HG03175 (cell line): ENCODE measurements at regions not wholly inside any gene's neighbourhood (a gene's known extent, or its start where the extent isn't known, plus 50 kb on each side); places are given as distances from the start of the nearest gene placed in this dataset.
"Not testable (repeated sequence)": the region's sequence is repeated elsewhere in the genome, so short reads cannot be mapped to it uniquely, and the experiment has no call there.

ENCODE experiments used
- ATAC-seq: cut with Tn5 transposase; IDR thresholded peaks from one replicate; pipeline ENCODE4 v1.9.1; 2021; ENCODE audit warnings: mild to moderate bottlenecking, moderate library complexity; ENCODE audit not compliant: unreplicated experiment

DNA sequence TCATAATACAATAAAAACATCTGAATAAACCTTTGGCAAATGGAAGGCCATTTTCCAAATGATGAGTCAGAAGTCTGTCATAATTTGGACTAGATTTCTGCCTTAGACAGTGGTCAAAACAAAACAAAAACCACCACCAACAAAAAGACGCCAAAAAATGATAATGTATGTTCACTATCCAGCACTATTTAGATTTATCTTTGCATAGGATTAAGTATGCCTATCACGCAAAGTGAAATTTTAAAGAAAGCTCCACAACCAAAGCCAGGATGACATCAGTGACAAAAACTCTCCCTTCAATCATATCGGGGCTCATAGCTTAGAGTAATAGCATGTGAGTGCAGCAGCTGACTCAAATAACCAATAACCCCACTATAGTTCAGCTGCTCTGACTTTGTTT lies 201.9 kb downstream of the MOXD1 start:
- no peak for ATAC-seq

DNA sequence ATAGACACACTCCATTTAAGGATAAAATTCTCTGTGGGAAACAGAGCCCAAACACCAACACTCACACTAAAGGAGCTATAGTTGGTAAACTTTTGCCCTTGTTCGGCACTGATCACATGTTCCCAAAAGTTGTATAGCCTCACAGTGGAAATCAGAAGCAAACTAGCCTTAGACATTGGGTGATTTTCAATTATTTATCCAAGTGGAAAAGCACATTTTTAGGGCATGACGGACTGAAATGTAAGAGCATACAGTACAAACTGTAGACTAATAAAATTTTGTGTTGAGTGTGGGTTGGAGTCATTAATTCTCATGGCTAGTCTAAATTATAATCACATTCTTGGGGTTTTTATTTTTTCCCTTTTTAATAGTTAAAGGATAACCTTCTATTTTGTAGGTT lies 202.4 kb downstream of the MOXD1 start:
- no peak for ATAC-seq

DNA sequence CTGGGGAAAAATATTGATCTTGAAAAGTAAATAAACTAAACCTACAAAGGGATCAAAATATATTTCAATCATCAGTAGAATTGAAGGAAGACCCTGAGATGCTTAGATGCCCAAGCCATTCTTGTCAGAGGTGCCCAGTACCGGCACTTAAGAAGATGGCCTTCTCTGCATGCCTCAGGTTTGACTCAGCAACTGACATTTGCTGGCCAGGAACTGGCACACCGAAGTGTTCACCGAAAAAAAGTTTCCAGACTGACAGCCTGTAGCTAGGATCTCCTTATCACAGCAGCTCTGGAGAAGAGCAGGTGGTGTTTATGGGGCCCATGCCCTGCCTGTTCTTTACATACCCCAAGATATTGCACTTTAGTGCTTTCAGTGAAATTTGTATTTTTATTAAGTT lies 203.2 kb downstream of the MOXD1 start:
- no peak for ATAC-seq

DNA sequence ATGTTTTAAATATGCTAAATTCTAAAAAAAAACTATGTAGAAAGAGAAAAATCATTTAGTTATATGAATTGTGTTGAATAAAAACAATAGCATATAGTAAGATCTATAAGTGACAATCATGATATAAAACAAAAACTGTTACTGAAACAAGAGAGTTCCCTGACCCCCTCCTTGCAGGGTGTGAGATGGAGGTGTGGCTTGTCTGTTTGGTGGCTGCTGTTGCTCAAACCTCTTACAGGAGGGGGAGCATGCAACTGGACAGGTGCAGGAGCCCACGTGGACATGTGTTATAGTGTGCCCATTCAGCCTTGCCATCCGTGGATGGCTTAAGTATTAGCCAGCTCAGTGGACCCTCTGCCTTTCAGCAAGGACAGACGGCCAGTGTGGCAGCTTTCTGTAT lies 206.7 kb downstream of the MOXD1 start:
- no peak for ATAC-seq

DNA sequence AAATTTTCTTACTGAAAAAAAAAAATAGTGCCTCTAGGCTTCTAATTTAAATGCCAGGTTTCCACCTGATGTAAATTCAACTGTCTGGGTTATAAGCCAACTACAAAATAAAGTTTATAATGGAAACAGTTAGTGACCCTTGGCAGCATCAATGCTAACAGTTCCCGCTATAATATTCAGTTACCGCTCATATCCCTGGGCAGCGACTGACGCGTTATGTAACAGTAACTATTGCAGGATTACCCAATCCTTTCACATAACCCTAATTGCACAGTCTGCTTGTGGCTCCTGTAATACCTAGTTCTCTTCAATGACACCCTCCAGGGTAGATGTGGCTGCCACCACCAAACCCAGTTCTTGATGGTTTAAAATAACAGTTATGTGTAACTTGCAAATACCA lies 208.6 kb downstream of the MOXD1 start:
- no peak for ATAC-seq

DNA sequence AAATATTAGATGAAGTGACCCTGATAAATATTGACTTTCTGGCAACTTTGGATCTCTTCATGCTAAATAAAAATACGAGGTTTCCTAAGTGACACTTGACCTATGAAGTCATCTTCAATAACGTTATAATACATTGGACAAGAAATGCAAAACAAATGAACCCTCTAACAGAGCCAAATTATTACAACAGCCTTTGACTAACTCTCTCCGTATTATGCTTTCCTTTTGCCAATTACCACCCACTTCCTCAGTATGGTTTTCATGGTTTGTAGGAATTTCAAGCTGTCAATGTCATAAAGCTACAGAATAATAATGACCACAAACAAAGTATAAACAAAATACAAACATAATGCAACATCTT lies 210.5 kb downstream of the MOXD1 start:
- ATAC-seq: no peak

DNA sequence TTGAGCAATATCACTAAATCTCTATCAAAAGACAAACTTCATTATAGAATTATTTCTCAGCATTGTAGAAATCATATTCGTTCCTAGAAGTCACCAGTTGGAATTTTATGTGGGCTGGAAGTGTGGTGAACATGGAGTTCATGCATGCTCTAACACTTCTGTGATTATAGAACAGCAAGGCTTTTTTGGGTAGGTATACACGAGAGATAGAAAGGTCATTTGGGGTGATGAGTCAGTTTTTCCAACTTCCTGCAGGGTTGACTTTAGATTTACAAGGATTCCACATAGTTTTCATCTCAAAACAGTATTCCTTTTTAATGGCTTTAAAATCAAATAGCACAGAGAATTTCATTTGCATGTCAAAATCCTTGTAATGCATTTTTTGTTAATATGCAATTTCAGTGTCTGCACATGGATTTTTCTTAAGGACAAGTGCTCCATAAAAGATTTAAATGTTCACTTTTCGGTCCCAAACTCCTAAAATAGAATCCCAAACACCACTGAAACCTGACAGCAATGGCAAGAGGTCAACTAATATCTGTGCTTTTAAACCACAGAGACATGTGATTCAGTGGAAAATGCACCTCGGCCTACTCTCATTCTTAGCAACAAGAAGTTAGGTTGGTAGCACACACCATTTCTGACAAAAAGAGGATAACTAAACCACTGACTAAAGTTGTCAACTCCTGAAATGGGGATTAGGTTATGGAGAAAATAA lies 211.0 kb downstream of the MOXD1 start:
- peak; percentile 52 for ATAC-seq

DNA sequence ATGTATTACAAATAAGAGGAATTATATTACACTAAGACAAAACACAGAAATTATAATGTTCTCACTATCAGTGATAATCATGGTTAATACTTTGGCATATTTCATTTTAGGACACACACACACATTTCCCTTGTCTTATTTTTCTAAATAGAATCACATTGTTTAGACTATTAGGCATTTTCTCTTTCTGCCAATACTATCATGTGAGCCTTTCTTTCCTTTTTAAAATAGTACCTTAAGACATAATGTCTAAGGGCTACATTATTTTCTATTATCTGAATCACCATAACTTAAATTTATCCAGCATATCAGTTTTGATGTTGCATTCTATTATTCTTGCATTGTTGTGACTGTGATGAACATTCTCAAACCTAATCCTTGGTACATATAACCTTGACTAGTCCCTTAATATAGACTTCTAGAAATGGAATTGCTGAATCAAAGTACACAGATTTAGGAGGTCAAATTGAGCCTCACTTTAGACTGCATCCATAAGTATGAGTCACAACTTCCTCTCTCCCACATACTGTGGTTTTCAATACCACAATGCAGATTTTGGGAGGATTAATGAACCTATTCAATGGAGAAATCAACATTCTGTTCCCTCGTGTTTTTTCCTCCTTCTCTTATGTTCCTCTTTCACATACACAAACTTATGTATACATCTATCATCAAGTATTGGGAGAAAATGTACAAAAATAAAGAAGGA lies 212.6 kb downstream of the MOXD1 start:
- no peak for ATAC-seq

DNA sequence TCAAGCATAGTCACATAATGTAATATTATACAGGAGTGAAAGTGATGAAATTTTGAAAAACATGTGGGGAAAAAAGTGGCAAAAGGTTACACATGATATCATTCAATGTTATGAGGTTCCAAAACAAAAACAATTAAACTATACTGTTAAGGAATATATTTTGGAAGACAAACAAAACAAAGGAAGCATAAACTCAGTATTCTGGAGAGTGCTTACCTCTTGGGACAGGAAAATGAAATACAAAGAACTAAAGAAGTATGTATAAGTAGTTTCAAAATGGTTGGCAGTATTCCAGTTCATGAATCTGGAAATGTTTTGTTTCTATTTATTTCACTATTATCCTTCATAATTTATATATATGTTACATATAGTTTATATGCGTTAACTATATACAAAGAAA lies 213.5 kb downstream of the MOXD1 start:
- ATAC-seq: no peak

DNA sequence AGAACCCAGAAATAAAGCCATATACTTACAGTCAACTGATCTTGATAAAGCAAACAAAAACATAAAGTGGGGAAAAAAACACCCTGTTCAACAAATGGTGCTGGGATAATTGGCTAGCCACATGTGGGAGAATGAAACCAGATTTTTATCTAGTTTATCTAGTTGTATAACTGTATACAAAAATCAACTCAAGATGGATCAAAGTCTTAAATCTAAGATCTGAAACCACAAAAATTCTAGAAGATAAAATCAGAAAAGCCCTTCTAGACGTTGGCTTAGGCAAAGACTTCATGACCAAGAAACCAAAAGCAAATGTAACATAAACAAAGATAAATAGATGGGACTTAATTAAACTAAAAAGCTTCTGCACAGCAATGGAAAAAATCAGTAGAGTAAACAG lies 216.3 kb downstream of the MOXD1 start:
- not testable (repeated sequence) for ATAC-seq

DNA sequence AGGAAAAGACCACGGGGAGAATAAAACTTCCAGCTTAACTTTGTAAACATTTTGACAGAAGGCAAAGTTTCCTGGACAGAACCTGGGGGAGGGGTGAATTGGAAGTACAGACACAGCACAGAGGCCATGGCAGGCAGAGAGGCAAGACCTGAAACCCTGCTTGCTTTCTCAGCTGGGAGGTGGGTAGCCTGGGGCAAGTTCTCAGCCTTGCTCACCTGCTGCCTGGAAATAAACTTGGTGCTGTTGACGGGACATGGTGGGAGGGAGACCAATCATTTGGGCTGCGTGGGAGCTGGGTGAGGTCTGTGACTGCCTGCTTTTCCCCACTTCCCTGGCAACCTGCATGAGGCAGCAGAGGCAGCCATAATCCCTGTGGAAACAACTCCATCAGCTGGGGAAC lies 221.3 kb downstream of the MOXD1 start:
- ATAC-seq: no peak

DNA sequence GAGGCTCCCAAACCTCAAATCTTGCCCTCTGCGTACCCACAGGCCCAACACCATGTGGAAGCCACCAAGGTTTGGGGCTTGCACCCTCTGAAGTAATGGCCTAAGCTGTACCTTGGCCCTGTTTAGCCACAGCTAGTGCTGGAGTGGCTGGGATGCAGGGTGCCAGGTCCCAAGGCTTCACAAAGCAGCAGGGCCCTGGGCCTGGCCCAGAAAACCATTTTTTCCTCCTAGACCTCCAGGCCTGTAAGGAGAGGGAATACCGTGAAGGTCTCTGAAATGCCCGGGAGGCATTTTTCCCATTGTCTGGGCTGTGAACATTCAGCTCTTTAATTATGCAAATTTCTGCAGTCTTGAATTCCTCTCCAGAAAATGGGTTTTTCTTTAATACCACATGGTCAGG lies 223.7 kb upstream of the CCN2 start:
- no peak for ATAC-seq

DNA sequence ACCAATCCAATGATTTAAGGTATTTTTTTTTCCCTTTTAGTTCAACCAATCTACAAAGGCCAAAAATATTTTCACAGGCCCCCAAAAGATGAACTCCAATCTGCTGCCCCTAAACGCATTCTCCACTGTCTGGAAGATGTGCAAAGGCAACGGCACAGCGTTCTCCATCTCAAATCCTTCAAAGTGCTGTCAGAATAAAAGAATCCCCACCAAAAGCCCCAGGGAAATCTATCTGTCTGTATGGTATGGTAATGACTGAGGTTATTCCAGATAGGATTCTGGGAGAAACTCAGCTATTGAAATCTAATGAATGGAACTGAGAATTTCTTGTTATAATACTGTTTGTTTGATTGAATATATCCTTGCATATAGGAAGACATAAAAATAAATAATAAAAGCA lies 217.8 kb upstream of the CCN2 start:
- no peak for ATAC-seq

DNA sequence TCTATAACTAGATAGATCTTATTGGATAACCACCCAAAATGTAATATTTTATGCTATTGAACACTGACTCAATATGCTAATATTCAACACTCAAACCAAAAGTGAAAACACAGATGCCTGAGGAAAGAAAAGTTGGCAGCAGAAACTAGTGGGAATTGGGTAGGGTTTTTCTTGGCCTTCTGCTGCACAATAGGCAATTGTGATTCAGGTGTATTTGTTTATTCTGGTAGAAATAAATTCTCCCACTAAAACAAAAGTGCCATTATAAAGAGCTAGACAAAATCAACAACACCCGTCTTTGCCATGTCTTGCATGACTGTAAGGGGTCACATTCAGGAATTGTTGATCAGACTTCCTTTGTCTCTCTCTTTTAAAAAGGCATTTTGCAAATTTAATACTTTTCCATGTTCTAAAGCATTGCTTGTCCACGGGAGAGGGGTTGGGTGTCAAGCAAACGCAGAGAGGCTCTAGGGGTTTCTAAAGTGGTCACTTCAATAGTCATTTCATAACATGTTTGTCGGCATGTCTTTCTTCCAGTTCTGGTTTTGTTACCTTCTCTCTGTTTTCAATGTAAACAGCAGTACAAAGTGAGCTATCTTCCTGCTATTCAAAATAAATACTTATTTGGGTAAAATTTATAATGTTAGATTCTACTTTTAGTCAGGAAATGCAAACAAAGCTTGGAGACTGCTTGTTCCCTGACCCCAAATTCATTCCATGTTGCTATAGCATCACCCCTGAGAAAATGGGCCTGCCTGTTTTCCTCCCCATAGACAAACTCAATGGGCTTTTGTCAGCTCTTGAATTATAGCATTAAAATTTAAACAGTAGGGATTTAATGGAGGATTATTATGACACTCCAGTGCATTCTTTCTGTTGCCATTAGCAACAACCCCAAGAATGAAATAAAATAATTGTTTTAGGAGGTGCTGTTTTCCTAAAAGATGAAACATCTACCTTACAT lies 217.0 kb upstream of the CCN2 start:
- ATAC-seq: no peak

DNA sequence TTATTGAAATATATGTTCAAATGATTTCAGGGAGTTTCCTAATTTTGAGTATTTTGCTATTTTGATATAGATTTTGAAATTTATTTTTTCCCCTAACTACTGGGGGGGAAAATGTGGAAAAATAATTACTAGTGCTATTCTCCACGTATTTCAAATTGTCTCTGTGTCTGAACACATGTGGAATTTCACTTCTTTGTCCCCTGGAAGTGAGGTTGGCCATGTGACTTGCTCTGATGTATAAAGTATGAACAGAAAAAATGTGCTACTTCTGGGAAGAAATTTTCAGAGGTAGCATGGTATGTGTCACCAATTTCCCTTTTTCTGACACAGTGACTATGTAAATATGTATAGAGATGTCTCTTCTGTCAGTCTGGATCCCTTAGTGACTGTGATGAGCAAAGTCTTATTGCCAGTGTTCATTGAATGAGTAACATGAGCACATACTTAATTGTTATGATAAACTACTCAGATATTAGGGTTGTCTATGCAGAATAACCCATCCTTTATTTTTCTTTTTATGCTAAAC lies 215.4 kb upstream of the CCN2 start:
- ATAC-seq: no peak

DNA sequence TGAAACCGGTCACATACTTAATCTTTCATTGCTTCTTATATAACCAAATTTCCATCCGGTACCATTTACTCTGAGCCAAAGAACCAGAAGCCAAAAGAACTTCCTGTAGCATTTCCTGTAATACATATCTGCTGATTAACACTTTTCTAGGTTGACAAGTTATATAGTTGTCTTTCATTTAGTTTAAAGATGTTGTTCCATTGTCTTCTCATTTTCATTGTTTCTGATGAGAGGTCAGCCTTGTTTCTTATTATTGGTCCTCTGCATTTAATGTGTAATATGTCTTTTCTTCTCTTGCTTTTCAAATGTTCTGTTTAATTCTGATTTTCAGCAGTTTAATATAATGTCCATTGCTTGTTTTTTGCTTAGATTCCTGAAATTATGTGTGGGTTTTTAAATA lies 214.5 kb upstream of the CCN2 start:
- ATAC-seq: no peak

DNA sequence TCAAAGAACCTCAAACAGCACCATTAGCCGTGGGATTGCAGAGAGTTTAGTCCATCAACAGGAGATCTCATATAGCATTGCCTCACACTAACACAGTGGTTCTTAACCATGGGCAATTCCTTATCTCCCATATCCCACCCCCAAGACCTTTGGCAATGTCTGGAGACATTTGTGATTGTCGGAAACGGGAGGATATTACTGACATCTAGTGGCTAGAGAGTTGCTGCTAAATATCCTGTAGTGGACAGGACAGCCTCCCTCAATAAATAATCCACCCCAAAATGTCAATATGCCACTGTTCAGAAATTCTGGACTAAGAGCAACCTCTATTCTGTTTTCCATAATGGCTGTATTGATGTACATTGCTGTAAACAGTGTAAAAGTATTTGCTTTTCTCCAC lies 210.1 kb upstream of the CCN2 start:
- ATAC-seq: no peak

DNA sequence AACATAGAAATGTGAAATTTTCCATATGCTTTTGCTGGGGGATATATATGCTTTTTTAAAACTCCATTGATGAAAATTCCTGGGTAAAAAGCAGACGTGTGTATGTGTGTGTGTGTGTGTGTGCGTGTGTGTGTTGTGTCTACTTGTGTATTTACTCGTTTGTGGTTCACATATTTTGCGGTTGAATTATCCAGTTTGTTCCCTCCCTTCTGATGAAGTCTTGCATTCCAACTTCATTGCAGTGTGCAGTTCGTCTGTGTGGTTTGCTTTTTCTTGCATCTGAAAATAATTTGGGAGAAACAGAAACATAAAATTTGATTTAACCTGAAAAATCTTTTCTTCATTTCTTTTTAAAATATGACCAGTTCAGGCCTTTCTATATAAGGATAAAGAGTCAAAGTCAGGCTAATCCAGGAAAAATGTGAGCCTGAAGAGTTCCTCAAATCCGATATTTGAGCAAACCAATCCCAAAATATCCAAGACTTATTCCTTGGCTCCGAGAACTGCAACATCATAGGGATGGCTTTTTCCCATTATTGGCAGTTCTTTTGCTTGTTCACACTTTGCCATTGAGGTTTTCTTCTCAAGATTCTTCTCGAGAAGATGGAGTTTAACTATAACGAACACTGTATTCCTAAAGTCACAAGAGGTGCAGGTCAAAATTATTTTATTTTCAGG lies 202.2 kb upstream of the CCN2 start:
- no peak for ATAC-seq

DNA sequence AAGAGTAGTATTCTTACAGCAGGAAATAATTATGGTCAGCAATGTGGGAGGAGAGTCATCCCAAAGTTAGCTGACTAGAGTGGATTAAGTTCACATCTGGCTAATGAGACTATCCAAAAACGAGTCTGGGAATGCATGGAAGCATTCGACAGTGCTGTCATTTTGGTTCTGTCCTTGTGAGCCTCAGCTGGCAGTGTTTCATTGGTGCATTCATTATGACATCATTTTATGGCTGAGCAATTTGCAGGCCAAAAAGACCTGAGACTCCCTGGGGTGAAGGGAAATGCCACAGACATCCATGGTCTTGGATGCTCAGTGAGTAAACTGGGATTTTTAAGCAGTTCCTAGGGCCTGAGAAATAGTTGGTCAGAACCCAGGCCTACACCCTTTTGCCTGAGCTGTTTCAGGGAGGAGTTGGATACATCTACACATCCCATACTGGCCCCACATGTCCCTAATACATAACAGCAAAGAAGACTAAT lies 196.4 kb upstream of the CCN2 start:
- no peak for ATAC-seq

DNA sequence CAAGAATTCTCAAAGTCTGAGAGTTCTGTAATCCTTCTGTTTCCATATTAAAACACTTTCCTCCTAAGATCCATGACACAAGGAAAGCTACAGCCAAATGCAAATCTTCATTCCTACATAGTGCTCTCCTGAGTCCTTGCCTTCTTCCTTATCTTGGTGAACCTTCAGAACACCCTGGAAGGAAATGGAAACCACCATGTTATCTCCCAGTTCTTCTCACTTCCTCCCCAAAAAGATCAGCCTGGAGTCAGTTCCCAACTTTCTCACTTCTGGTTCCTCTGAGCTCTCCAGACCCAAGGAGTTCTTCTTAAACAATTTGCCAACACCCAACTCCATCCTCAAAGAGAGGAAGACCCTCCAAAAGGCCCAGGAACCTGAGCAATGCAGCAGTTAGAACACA lies 193.3 kb upstream of the CCN2 start:
- ATAC-seq: no peak

DNA sequence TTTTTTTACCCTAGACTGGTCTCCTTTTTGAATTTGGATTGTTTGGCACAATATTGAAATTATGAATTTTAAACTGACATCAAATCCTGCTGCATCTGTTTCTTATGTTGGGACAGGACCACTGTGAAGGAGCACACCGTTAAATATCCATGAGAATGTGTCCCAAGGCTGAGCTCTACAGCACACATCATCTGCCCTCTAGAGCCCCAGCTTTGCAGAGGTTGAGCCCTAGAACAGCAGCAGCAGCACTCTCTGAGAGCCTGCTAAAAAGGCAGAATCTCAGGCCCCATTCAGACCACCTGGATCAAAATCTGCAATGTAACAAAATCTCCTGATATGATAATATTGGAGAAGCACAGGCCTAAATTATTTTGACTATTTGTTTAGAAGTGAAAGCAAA lies 192.1 kb upstream of the CCN2 start:
- ATAC-seq: no peak
